IMR-90 (cell line): ENCODE measurements at regions not wholly inside any gene's neighbourhood (a gene's known extent, or its start where the extent isn't known, plus 50 kb on each side); places are given as distances from the start of the nearest gene placed in this dataset.
"Not testable (repeated sequence)": the region's sequence is repeated elsewhere in the genome, so short reads cannot be mapped to it uniquely, and the experiment has no call there.

Experiments used
- ATAC-seq: fragments of 200-7000 bp; cut with Tn5 transposase; 2 replicates; pipeline ENCODE4 v1.9.1; 2020; ENCODE audit warnings: low read depth, mild to moderate bottlenecking, moderate library complexity
- BruUV-seq: library from RNA; stranded (reverse); fragments of 400-500 nt; replicated peaks from 2 replicates; lab custom pipeline; 2021; lab: Mats Ljungman, UMichigan
- CTCF ChIA-PET: fragments of 300-600 bp; formaldehyde crosslinking; extraction: SDS; loops from one replicate; lab custom pipeline; 2021; ENCODE audit warnings: antibody characterized with exemption; lab: Yijun Ruan, JAX
- POLR2A ChIA-PET: fragments of 300-600 bp; sonication (Branson Sonifier 250); formaldehyde crosslinking; loops from one replicate; lab custom pipeline; 2022; ENCODE audit warnings: antibody characterized with exemption; ENCODE audit not compliant: unreplicated experiment; lab: Charles Lee
- DNase-seq: peaks from one replicate; pipeline ENCODE4 v3.0.0; 2013
- H2AFZ ChIP-seq: replicated peaks from 2 replicates; pipeline ENCODE3; 2013; ENCODE audit warnings: low read length, mild to moderate bottlenecking; ENCODE audit not compliant: poor library complexity
- H2AK5ac ChIP-seq: 2 replicates; pipeline ENCODE4 v1.6.1; 2013; ENCODE audit warnings: low read depth, low read length, inconsistent platforms
- H2AK9ac ChIP-seq: replicated peaks from 2 replicates; pipeline ENCODE3; 2013; ENCODE audit warnings: mild to moderate bottlenecking, low read depth, low read length, moderate library complexity; ENCODE audit not compliant: poor library complexity
- H2BK120ac ChIP-seq: 2 replicates; pipeline ENCODE4 v1.6.1; 2013; ENCODE audit warnings: low read depth, low read length, inconsistent platforms
- H2BK15ac ChIP-seq: 3 replicates; pipeline ENCODE4 v1.6.1; 2013; ENCODE audit warnings: low read depth, low read length, inconsistent platforms
- H2BK20ac ChIP-seq: 2 replicates; pipeline ENCODE4 v1.6.1; 2013; ENCODE audit warnings: low read depth, mild to moderate bottlenecking, inconsistent platforms, low read length, moderate library complexity
- H2BK5ac ChIP-seq: 2 replicates; pipeline ENCODE4 v1.6.1; 2013; ENCODE audit warnings: mild to moderate bottlenecking, low read depth, low read length, inconsistent platforms; ENCODE audit not compliant: poor library complexity, severe bottlenecking
- H3K14ac ChIP-seq: replicated peaks from 2 replicates; pipeline ENCODE4 v1.6.1; 2013; ENCODE audit warnings: low read depth, low read length, inconsistent platforms
- H3K18ac ChIP-seq: 2 replicates; pipeline ENCODE4 v1.6.1; 2013; ENCODE audit warnings: low read depth, low read length, control low read depth
- H3K23ac ChIP-seq: 2 replicates; pipeline ENCODE4 v1.6.1; 2013; ENCODE audit warnings: low read depth, low read length, inconsistent platforms
- H3K27ac ChIP-seq: 2 replicates; pipeline ENCODE4 v1.5.1; 2013; ENCODE audit warnings: mild to moderate bottlenecking, control low read depth, low read length; ENCODE audit not compliant: insufficient read depth
- H3K27me3 ChIP-seq: 2 replicates; pipeline ENCODE4 v1.6.1; 2013; ENCODE audit warnings: low read length; ENCODE audit not compliant: control insufficient read depth, insufficient read depth
- H3K36me3 ChIP-seq: 2 replicates; pipeline ENCODE4 v1.6.1; 2013; ENCODE audit warnings: low read length, mixed read lengths; ENCODE audit not compliant: control insufficient read depth, insufficient read depth
- H3K4ac ChIP-seq: 2 replicates; pipeline ENCODE4 v1.6.1; 2013; ENCODE audit warnings: low read depth, low read length, inconsistent platforms
- H3K4me1 ChIP-seq: 2 replicates; pipeline ENCODE4 v1.6.1; 2013; ENCODE audit warnings: low read length, mixed read lengths; ENCODE audit not compliant: control insufficient read depth, insufficient read depth
- H3K4me2 ChIP-seq: 2 replicates; pipeline ENCODE4 v1.6.1; 2013; ENCODE audit warnings: low read depth, mild to moderate bottlenecking, control low read depth, low read length, moderate library complexity
- H3K4me3 ChIP-seq: 2 replicates; pipeline ENCODE4 v1.5.1; 2013; ENCODE audit warnings: low read depth, mild to moderate bottlenecking, control low read depth, low read length, moderate library complexity; ENCODE audit not compliant: insufficient read depth
- H3K56ac ChIP-seq: 2 replicates; pipeline ENCODE4 v1.6.1; 2013; ENCODE audit warnings: low read length, inconsistent platforms; ENCODE audit not compliant: insufficient read depth; ENCODE audit errors: extremely low read depth
- H3K79me1 ChIP-seq, 2 experiments: 2 replicates each; pipeline ENCODE4 v1.6.1; 2013; ENCODE audit warnings: low read length in 2 of 2, inconsistent platforms in 1 of 2, low read depth in 1 of 2
- H3K9ac ChIP-seq: 2 replicates; pipeline ENCODE4 v1.6.1; 2013; ENCODE audit warnings: low read depth, low read length, control low read depth
- H3K9me1 ChIP-seq: 2 replicates; pipeline ENCODE4 v1.6.1; 2013; ENCODE audit warnings: low read length, inconsistent platforms; ENCODE audit not compliant: insufficient read depth
- H3K9me3 ChIP-seq: 2 replicates; pipeline ENCODE4 v1.6.1; 2013; ENCODE audit warnings: low read length; ENCODE audit not compliant: control insufficient read depth, insufficient read depth
- H4K20me1 ChIP-seq: 2 replicates; pipeline ENCODE4 v1.6.1; 2013; ENCODE audit warnings: low read length, inconsistent platforms; ENCODE audit not compliant: insufficient read depth
- H4K5ac ChIP-seq: 2 replicates; pipeline ENCODE4 v1.6.1; 2013; ENCODE audit warnings: mild to moderate bottlenecking, low read depth, low read length, control low read depth
- H4K8ac ChIP-seq, 2 experiments: 2 replicates each; pipeline ENCODE4 v1.6.1; 2013; ENCODE audit warnings: low read depth in 2 of 2, low read length in 2 of 2, control low read depth in 1 of 2, inconsistent platforms in 1 of 2
- H4K91ac ChIP-seq: 2 replicates; pipeline ENCODE4 v1.6.1; 2013; ENCODE audit warnings: low read depth, low read length, inconsistent platforms; ENCODE audit not compliant: insufficient read depth
- CHD1 ChIP-seq: IDR thresholded peaks from 2 replicates; pipeline ENCODE4 v1.6.1; 2012; ENCODE audit warnings: low read depth, low read length, improper control_type of control experiment
- NFE2L2 ChIP-seq: fragments of 150-350 bp; IDR thresholded peaks from 2 replicates; pipeline ENCODE4 v1.6.1; 2016; ENCODE audit warnings: low read depth, mild to moderate bottlenecking, low read length
- POLR2A ChIP-seq: IDR thresholded peaks from 2 replicates; pipeline ENCODE4 v1.6.1; 2012; ENCODE audit warnings: mild to moderate bottlenecking, low read depth, low read length
- RAD21 ChIP-seq: IDR thresholded peaks from 2 replicates; pipeline ENCODE4 v1.6.1; 2012; ENCODE audit warnings: low read length, improper control_type of control experiment
- RCOR1 ChIP-seq: IDR thresholded peaks from 2 replicates; pipeline ENCODE4 v1.6.1; 2012; ENCODE audit warnings: mild to moderate bottlenecking, low read length, improper control_type of control experiment; ENCODE audit not compliant: insufficient replicate concordance
- RFX5 ChIP-seq: IDR thresholded peaks from 2 replicates; pipeline ENCODE4 v1.8.0; 2012; ENCODE audit warnings: low read depth, mild to moderate bottlenecking, low read length, moderate library complexity
- SMC3 ChIP-seq: fragments of 150-350 bp; IDR thresholded peaks from 2 replicates; pipeline ENCODE4 v1.6.1; 2016; ENCODE audit warnings: low read depth, mild to moderate bottlenecking, antibody characterized with exemption, low read length, moderate library complexity
- WGBS, 2 experiments: methylation state at CpG; one replicate each; pipeline versions ENCODE4 v1.1.5 to v1.1.7; 2013; ENCODE audit warnings: missing lambda C conversion rate in 2 of 2; ENCODE audit not compliant: insufficient read length in 1 of 2; ENCODE audit errors: extremely low coverage in 2 of 2; 5-methylcytosine and 5-hydroxymethylcytosine counted together
- dilution Hi-C: fragments of 300-500 bp; cut with HindIII; formaldehyde crosslinking; loops from one replicate; pipeline ENCODE4 v1.14.3; 2018; ENCODE audit warnings: low sequenced_read_pairs; ENCODE audit not compliant: unreplicated experiment
- in situ Hi-C: fragments of 300-500 bp; cut with MboI; formaldehyde crosslinking; loops from 3 replicates; pipeline ENCODE4 v1.14.3; 2019; ENCODE audit warnings: low sequenced_read_pairs, inconsistent platforms, mixed read lengths
- intact Hi-C: fragments of 100-400 bp; cut with micrococcal nuclease; formaldehyde crosslinking; loops from 2 replicates; pipeline ENCODE4 v1.10.0; 2022

DNA sequence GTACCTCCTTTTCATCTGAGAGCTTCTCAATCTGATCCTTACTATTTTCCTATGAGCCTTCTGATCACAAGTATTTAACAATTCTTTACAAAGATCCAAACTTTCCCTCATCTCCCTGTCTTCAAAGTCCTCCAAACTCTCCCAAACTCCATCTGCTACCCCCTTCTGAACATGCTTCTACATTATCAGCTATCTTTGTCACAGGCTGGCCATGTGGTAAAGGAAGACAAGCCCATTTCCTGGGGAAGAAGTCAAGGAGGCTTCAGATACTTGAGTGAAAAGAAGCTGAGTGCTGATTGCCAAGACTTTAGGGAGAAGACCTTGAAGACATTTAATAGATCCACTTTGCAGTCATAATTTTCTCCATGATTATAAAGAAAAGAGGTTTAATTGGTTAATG, 231.4 kb downstream of the CWH43 start:
- peaks cover 31% of the 10 kb centered on the region for H3K9me3 ChIP-seq
- no peak overlapping the region for H3K9ac ChIP-seq
- H3K23ac ChIP-seq: no peak overlapping the region
- ATAC-seq (no peak), DNase-seq (no peak)
- no peak overlapping the region for H2BK5ac ChIP-seq
- ChIA-PET CTCF (no interaction called here), POLR2A (no interaction called here)
- H2AK5ac ChIP-seq: no peak overlapping the region
- H3K36me3 ChIP-seq: no peaks in the 10 kb centered on the region
- in situ Hi-C loops: no loop called here
- H3K27ac ChIP-seq: no peak overlapping the region
- intact Hi-C loops: no loop called here
- H2BK120ac ChIP-seq: no peak overlapping the region
- H2AK9ac ChIP-seq: no peak overlapping the region
- no peaks in the 10 kb centered on the region for H3K9me1 ChIP-seq
- no peaks in the 10 kb centered on the region for H4K20me1 ChIP-seq
- dilution Hi-C loops: no loop called here
- no peaks in the 10 kb centered on the region for H3K79me1 ChIP-seq
- no peak overlapping the region for H3K4me3 ChIP-seq
- no peaks in the 10 kb centered on the region for H3K27me3 ChIP-seq
- H2BK15ac ChIP-seq: no peak overlapping the region
- no TSS peak for BruUV-seq
- H4K91ac ChIP-seq: no peak overlapping the region
- no peak overlapping the region for H3K14ac ChIP-seq
- no peak overlapping the region for H4K5ac ChIP-seq
- H3K4ac ChIP-seq: no peak overlapping the region
- no peak overlapping the region for H3K4me2 ChIP-seq
- H2AFZ ChIP-seq: no peak overlapping the region
- no peak overlapping the region for H4K8ac ChIP-seq
- no peak overlapping the region for H3K56ac ChIP-seq
- no peak overlapping the region for H2BK20ac ChIP-seq
- H3K18ac ChIP-seq: no peak overlapping the region
- H3K4me1 ChIP-seq: no peaks in the 10 kb centered on the region
- no peak for TF ChIP-seq RCOR1
- TF ChIP-seq SMC3: no peak
- no peak for TF ChIP-seq RAD21
- TF ChIP-seq NFE2L2: no peak
- TF ChIP-seq RFX5: no peak
- TF ChIP-seq POLR2A: no peak
- no peak for TF ChIP-seq CHD1

- DNase-seq, in situ Hi-C loops, H3K18ac ChIP-seq, H2BK5ac ChIP-seq, H2AFZ ChIP-seq, H4K91ac ChIP-seq, H3K14ac ChIP-seq, H3K79me1 ChIP-seq, H3K4me1 ChIP-seq, H2AK9ac ChIP-seq, H3K56ac ChIP-seq, H4K8ac ChIP-seq, H2BK120ac ChIP-seq, H3K36me3 ChIP-seq, H3K9ac ChIP-seq, H3K23ac ChIP-seq, H4K20me1 ChIP-seq, H3K4me2 ChIP-seq, POLR2A ChIA-PET, H3K9me1 ChIP-seq, H3K27ac ChIP-seq, BruUV-seq, H2BK20ac ChIP-seq, H2AK5ac ChIP-seq, H3K4me3 ChIP-seq, ATAC-seq, H2BK15ac ChIP-seq, dilution Hi-C loops, H4K5ac ChIP-seq, CTCF ChIA-PET, H3K27me3 ChIP-seq, H3K4ac ChIP-seq, intact Hi-C loops: not testable (repeated sequence)
- WGBS, 2 experiments: 57% methylated on average over 1 of the region's 3 CpGs; no CpG with 5 or more reads in 1 of the 2 experiments
- peaks cover 33% of the 10 kb centered on the region for H3K9me3 ChIP-seq
Observed at GRCh38 chr4:49218094-49218493, 232.0 kb downstream of the CWH43 start.
